ENCODE measurements at regions not wholly inside any gene's neighbourhood (a gene's known extent, or its start where the extent isn't known, plus 50 kb on each side); places are given as distances from the start of the nearest gene placed in this dataset.
A peak's percentile ranks its signal among the peaks of the same experiment; 100 is the strongest.

DNA sequence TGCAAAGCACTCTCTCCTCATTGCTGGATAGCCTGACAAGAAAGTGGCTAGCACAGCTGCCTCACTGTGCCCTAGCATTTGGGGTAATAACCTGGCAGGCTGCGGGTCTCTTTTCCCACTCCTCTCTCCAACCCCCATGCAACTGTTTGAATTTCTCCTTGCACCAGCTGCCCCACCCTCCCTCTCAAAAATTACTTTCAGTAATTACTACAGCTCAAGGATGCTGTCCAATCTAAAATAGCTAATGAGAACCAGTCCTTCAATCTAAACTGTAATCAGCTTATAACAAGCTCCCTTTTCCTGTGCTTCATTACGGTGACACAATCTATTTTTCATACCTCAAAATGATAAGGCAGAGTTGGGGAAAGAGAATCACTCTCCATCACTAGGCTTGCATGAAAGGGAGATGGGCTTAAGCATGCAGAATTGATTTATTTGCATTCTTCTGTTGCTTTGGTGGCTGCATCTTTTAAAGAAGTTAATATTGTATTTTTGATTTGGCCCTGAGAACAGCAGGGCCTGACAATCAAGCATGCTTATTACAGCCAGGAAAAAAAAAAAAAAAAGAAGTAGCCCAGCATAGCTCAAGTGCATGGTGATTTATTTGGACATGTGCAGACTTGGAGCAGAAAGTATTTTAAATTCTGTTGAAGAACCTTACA lies 881.8 kb downstream of the SLC4A3 start:
- ATAC-seq (ENCODE audit: insufficient read depth, low FRiP score) = no peak
- H3K9me3 ChIP-seq (ENCODE audit: control insufficient read depth in 4 of 4, insufficient read depth in 3 of 4, low read length in 3 of 4) = no peaks in the 10 kb centered on the region
- H3K36me3 ChIP-seq (ENCODE audit: control insufficient read depth in 4 of 4, insufficient read depth in 4 of 4, low read length in 4 of 4) = no peaks in the 10 kb centered on the region
- peak in 1 of 3 donors; percentile 8 for DNase-seq
- WGBS, 2 donors = 64 to 78% methylated on average over 2 of the region's 2 CpGs
- no peaks in the 10 kb centered on the region for H3K27me3 ChIP-seq (ENCODE audit: control insufficient read depth in 3 of 3, insufficient read depth in 3 of 3, low read length in 2 of 3)
- no peaks in the 10 kb centered on the region for H3K4me1 ChIP-seq (ENCODE audit: control insufficient read depth in 5 of 5, insufficient read depth in 5 of 5, low read length in 5 of 5)
- no peak overlapping the region for H3K9ac ChIP-seq (ENCODE audit: insufficient read depth in 1 of 2, low read length in 2 of 2)
- no peak overlapping the region for H3K4me3 ChIP-seq
- no peak for TF ChIP-seq CTCF (IDR thresholded peaks at IDR 0.05; ENCODE audit: control extremely low read depth, extremely low read depth)
- H3K27ac ChIP-seq (ENCODE audit: low read depth in 1 of 2, low read length in 1 of 2) = no peak overlapping the region

GRCh38 chr2:220509966-220510365 lies 882.5 kb downstream of the SLC4A3 start:
- WGBS, 2 donors = 79 to 82% methylated on average over 6 of the region's 6 CpGs
- no peaks in the 10 kb centered on the region for H3K27me3 ChIP-seq (ENCODE audit: control insufficient read depth in 3 of 3, insufficient read depth in 3 of 3, low read length in 2 of 3)
- H3K36me3 ChIP-seq (ENCODE audit: control insufficient read depth in 4 of 4, insufficient read depth in 4 of 4, low read length in 4 of 4) = no peaks in the 10 kb centered on the region
- ATAC-seq (ENCODE audit: insufficient read depth, low FRiP score) = no peak
- no peaks in the 10 kb centered on the region for H3K4me1 ChIP-seq (ENCODE audit: control insufficient read depth in 5 of 5, insufficient read depth in 5 of 5, low read length in 5 of 5)
- H3K9me3 ChIP-seq (ENCODE audit: control insufficient read depth in 4 of 4, insufficient read depth in 3 of 4, low read length in 3 of 4) = no peaks in the 10 kb centered on the region
- no peak overlapping the region for H3K9ac ChIP-seq (ENCODE audit: insufficient read depth in 1 of 2, low read length in 2 of 2)
- peak in 1 of 3 donors; percentile 1 for DNase-seq
- H3K4me3 ChIP-seq = no peak overlapping the region
- no peak overlapping the region for H3K27ac ChIP-seq (ENCODE audit: low read depth in 1 of 2, low read length in 1 of 2)
- no peak for TF ChIP-seq CTCF (IDR thresholded peaks at IDR 0.05; ENCODE audit: control extremely low read depth, extremely low read depth)

GRCh38 chr2:220510668-220511067 lies 883.2 kb downstream of the SLC4A3 start:
- H3K9ac ChIP-seq (ENCODE audit: insufficient read depth in 1 of 2, low read length in 2 of 2) = no peak overlapping the region
- no peaks in the 10 kb centered on the region for H3K27me3 ChIP-seq (ENCODE audit: control insufficient read depth in 3 of 3, insufficient read depth in 3 of 3, low read length in 2 of 3)
- H3K4me1 ChIP-seq (ENCODE audit: control insufficient read depth in 5 of 5, insufficient read depth in 5 of 5, low read length in 5 of 5) = no peaks in the 10 kb centered on the region
- H3K27ac ChIP-seq (ENCODE audit: low read depth in 1 of 2, low read length in 1 of 2) = no peak overlapping the region
- TF ChIP-seq CTCF (IDR thresholded peaks at IDR 0.05; ENCODE audit: control extremely low read depth, extremely low read depth) = no peak
- peaks cover 0 to 2% (median 0%) of the 10 kb centered on the region in 4 donors for H3K9me3 ChIP-seq (ENCODE audit: control insufficient read depth in 4 of 4, insufficient read depth in 3 of 4, low read length in 3 of 4)
- ATAC-seq (ENCODE audit: insufficient read depth, low FRiP score) (no peak), DNase-seq (no peak)
- WGBS, 2 donors = 89 to 91% methylated on average over 3 of the region's 3 CpGs
- no peak overlapping the region for H3K4me3 ChIP-seq
- no peaks in the 10 kb centered on the region for H3K36me3 ChIP-seq (ENCODE audit: control insufficient read depth in 4 of 4, insufficient read depth in 4 of 4, low read length in 4 of 4)

GRCh38 chr2:220512419-220512818 lies 885.0 kb downstream of the SLC4A3 start:
- ATAC-seq (ENCODE audit: insufficient read depth, low FRiP score) = no peak
- Histone ChIP-seq H3K27ac (ENCODE audit: low read depth in 1 of 2, low read length in 1 of 2) (no peak overlapping the region), H3K27me3 (ENCODE audit: control insufficient read depth in 3 of 3, insufficient read depth in 3 of 3, low read length in 2 of 3) (no peaks in the 10 kb centered on the region), H3K36me3 (ENCODE audit: control insufficient read depth in 4 of 4, insufficient read depth in 4 of 4, low read length in 4 of 4) (no peaks in the 10 kb centered on the region), H3K9ac (ENCODE audit: insufficient read depth in 1 of 2, low read length in 2 of 2) (no peak overlapping the region), H3K4me1 (ENCODE audit: control insufficient read depth in 5 of 5, insufficient read depth in 5 of 5, low read length in 5 of 5) (no peaks in the 10 kb centered on the region), H3K4me3 (no peak overlapping the region), H3K9me3 (ENCODE audit: control insufficient read depth in 4 of 4, insufficient read depth in 3 of 4, low read length in 3 of 4) (peaks cover 0 to 2% (median 0%) of the 10 kb centered on the region in 4 donors)
- DNase-seq = no peak
- 61 to 69% methylated on average over 2 of the region's 2 CpGs for WGBS, 2 donors
- TF ChIP-seq CTCF (IDR thresholded peaks at IDR 0.05; ENCODE audit: control extremely low read depth, extremely low read depth) = no peak

Measured in lung (tissue), 11 donors.